Activated T-cell treated with anti-CD3 and anti-CD28 coated beads, Interleukin-2, amount 50 U/mL, for 48 hours (primary cell): ENCODE measurements at regions not wholly inside any gene's neighbourhood (a gene's known extent, or its start where the extent isn't known, plus 50 kb on each side); places are given as distances from the start of the nearest gene placed in this dataset.

Source experiments
- DNase-seq, 2 experiments: peaks; one replicate each; pipeline ENCODE4 v3.0.0-alpha.2; 2020

- no peak for DNase-seq
These were observed 1024.7 kb upstream of the GOT2 start for GRCh38 chr16:59758848-59759247.

- no peak for DNase-seq
These were observed 1020.7 kb upstream of the GOT2 start for GRCh38 chr16:59754854-59755253.

DNA sequence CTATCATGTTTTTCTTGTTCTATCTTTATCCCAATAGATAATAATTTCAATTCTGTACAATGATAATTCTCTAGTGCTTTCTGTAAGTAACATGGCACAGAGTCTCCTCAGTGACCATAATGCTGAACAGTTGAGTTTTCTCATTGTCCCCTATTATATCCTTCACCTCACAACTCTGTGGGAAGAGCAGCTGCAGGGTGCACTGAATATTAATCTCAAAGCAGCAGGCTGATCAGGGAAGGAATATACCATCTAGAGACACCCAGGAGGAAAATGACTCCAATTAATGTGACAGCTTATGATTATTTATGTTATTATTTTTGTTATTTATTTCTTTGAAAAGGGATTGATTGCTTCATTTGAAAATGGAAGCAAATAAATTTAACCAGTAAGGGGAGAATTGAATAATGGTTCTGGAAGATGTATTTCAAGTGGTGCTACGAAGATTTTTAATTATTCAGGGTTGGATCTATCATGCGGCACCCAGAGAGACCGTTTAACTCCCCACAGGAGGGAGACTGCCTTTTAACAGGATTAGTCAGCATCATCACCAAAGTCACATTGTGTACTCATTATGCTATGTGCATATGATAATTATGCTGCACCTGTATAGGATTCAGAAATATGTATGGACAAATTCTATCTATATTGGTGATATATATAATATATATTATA lies 1015.7 kb upstream of the GOT2 start:
- no peak for DNase-seq

GRCh38 chr16:59748531-59748930 lies 1014.4 kb upstream of the GOT2 start:
- DNase-seq = no peak

DNA sequence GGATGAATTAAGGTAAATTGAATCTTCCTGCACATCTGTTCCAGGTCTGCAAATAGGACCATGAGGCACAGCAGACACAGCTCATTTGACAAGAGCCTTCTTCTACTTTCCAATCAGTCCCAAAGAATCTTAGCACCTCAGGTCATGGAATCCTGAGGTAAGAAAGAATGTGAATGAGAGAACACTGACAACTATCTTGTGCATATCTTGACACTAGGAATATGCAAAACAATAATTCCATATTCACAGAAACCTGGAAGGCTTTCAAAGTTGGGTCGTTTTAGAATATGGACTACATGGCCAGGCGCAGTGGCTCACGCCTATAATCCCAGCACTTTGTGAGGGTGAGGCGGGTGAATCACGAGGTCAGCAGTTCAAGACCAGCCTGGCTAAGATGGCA lies 1009.4 kb upstream of the GOT2 start:
- no peak for DNase-seq

DNA sequence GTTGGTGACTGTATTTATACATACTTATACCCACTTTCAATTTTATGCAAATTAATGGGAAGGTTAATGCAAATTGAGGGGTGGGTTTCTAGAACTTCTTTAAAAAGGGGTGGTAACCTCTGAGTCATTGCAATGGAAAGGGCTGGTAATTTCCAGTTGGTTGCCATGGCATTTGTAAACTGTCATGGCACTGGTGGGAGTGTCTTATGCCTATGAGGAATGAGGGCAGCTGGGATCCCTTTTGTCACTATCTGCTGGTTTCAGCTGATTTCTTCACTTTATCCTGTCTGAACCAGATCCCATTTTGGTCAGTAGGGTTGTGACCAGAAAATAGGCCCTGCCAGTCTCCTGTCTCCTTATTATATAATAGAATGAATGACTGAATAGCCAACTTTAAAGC lies 1006.7 kb upstream of the GOT2 start:
- no peak for DNase-seq

GRCh38 chr16:59737274-59737673 lies 1003.2 kb upstream of the GOT2 start:
- DNase-seq = no peak

DNA sequence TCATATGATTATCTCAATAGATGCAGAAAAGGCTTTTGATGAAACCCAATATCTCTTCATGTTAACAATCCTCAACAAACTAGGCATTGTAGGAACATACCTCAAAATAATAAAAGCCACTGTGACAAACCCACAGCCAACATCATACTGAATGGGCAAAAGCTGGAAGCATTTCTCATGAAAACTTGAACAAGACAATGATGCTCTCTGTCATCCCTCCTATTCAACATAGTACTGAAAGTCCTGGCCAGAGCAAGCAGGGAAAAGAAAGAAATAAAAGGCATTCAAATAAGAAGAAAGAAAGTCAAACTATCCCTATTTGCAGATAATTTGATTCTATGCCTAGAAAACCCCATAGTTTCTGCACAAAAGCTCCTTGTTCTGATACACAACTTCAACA lies 999.2 kb upstream of the GOT2 start:
- no peak for DNase-seq

DNA sequence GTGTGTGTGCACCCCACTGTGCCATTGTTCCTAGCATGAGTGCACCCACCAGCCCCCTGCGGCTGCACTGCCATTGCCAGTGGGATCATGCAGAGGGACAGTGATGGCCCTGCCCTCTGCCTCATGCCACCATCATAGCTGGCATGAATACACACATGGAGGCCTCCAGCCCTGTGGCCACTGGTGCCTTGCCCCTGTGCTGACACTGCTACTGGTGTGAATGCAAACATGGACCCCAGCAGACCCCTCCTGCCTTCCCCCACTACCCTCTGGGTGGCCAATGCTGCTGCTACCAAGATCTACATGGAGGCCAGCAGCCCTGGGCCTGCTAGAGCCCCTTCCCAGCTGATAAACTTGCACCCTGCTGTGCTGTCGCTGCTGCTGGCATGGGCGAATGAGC lies 995.5 kb upstream of the GOT2 start:
- no peak for DNase-seq

GRCh38 chr16:59719121-59719520 lies 985.0 kb upstream of the GOT2 start:
- DNase-seq = no peak

GRCh38 chr16:59707436-59708226 lies 973.5 kb upstream of the GOT2 start:
- no peak for DNase-seq

DNA sequence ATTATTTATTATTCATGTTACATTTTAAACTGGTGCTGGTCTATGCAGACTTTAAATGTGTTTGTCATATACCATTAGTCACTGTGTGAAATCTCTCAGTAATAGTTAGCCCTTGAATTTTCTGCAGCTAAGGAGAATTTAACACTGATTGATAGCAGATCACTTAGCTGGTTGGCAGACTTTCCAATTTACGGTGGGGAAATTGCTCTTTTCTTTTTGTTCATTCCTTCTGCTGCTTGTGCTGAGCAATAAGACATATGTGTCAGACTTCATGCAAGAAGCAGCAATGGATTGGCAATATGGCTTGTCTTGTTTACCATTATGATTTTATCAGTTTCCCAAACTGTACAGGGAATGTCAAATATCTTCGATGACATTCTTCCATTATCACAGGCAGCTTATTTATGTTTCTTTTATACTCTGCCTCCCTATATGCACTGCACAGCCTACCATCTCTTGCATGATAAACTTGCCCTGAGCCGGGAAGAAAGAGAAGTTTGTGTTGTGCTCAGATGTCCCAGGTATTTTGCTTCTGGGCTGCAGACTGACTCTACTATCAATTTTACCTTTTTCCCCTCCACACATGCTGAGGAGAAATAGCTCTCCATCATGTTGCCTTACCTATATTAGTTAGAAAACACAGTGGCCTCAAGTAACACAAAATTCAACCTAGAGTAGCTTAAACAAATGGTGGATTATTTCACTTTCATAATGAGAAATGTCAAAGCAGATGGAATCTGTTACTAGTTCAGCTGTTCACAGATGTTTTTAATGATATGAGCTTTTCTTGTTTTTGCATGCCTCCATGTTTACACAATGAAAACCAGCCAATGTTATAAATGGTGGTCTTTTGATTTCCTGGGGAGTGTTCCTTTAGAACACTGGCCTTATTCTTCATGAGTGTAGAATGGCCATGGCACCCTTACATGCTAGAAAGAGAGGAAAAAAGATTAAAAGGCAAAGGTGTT lies 968.1 kb upstream of the GOT2 start:
- DNase-seq = no peak

DNA sequence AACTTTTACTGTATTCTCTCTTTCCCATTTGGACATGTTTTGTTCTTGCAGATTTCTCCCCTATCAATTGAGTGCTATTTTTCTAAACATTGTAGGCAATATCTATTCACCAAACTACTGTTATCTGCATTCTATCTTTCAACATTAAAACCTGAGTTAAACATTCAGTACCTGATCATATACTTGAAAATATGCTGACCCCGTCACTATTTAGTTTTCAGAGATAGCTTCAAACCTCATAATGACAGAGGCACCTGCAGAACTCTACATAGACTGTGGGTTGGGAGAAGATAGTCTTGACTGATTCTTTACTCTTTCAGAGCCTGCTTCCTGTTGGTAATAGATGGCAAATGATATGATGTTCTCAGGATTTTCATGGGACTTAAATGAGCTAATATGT lies 965.7 kb upstream of the GOT2 start:
- DNase-seq = no peak

GRCh38 chr16:59698346-59699020 lies 964.4 kb upstream of the GOT2 start:
- DNase-seq = no peak

DNA sequence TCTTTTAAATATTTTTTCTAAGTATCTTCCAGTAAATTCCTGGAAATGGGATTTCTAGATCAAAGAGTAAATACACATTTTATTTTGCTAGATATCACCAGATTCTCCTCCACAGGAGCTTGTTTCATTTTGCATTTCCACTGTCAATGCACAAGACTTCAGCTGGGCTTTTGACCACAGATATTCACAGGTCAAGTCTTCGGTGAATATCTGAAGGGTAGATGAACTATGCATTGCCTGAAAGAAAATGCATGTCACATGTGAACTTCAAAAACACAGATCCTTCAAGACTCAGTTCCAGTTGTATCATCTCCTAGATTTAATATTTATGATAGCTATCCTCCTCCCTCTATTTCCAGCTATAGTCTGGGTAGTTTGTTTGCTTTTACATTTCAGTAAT lies 963.6 kb upstream of the GOT2 start:
- no peak for DNase-seq

DNA sequence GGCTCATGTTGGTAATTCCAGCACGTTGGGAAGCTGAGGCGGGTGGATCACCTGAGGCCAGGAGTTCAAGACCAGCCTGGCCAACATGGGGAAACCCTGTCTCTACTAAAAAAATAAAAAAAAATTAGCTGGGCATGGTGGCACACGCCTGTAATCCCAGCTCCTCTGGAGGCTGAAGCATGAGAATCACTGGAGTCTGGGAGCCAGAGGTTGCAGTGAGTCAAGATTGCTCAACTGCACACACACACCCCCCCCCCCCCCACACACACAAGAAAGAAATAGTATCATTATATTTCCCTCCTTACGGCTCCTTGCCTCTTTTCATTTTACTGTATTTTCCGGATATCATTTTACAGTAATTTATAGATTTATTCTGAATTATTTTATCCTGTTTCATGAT lies 963.1 kb upstream of the GOT2 start:
- DNase-seq = no peak

DNA sequence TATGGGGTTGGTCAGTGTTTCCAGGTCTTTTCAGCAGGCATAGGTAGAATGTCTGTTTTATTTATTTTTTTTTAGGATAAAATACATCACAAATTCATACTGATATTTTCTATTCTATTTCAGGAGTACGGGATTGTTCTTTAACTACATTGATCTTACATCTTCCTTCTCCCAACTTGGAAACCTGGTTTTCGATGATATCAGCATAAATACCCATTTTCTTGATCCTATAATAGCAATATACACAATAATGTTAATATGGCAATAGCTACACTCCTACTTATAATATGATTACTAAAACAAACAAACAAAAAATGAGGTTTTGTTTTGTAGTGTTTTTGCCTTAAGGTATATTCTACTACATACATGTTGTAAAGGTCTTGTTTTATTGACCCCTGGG lies 962.4 kb upstream of the GOT2 start:
- DNase-seq = no peak

- no peak for DNase-seq
These were observed 956.1 kb upstream of the GOT2 start for GRCh38 chr16:59690216-59690615.

DNA sequence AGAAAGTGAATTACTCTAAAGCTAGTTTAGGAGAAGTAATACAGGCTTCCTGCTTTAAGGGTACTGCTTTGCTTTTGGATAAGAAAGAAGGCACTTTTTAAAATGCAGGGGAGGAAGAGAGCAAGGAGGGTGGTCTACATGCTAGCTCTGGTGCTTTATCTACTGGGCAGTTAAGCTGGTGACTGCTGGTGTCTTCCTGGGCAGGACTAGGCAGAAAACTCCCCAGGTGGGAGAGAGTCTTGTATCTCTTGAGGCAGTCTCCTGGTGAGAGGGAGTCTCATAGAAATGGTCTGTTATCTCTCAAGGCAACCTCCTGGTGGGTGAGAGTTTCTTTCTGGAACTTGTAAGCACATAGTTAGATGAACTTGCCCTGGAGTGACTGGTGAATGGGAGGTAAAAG lies 953.9 kb upstream of the GOT2 start:
- no peak for DNase-seq

DNA sequence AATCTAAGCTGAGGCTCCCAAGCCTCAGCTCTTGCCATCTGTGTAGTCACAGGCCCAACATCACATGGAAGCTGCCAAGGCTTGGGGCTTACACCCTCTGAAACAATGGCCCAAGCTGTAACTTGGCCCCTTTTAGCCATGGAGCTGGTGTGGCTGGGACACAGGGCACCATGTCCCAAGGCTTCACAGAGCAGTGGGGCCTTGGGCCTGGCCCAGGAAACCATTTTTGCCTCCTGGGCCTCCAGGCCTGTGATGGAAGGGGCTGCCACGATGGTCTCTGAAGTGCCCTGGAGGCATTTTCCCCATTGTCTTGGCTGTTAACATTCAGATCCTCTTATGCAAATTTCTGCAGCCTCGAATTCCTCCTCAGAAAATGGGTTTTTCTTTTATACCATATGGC lies 952.3 kb upstream of the GOT2 start:
- no peak for DNase-seq

GRCh38 chr16:59684911-59685310 lies 950.8 kb upstream of the GOT2 start:
- DNase-seq = no peak

- DNase-seq = no peak
These were observed 949.6 kb upstream of the GOT2 start for GRCh38 chr16:59683709-59684108.

DNA sequence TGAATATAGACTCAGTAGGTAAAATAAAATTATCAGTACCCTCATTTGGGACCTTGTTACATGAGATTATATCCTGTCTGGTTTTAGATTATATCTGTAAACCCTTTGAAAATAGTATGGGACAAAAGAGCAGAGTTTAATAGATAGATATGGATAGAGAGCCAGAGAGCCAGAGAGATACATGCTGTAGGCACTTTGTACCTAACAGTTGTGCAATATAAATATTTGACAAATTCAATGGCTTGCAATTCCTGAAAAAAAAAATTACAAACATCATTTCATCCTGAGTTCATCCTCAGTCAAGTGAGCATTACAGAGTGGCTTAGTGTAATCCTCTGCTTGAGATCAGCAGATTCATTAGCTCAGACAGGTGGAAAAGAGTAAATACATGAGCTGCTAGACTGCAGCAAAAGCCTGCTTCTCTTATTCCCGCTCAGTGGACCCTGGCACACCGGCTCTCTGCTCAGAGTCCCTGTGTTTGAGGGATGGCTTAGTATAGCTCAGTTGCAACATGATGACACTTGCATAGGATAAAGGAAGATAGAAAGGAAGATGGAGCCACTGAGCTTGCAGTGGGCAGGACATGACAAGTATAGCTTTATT lies 931.6 kb upstream of the GOT2 start:
- DNase-seq = no peak
